Endothelial cell of umbilical vein (primary cell): ENCODE measurements at regions not wholly inside any gene's neighbourhood (a gene's known extent, or its start where the extent isn't known, plus 50 kb on each side); places are given as distances from the start of the nearest gene placed in this dataset.

ENCODE experiments used
- BruUV-seq: library from RNA; stranded (reverse); fragments of 400-500 nt; replicated peaks from 2 replicates; lab custom pipeline; 2021; lab: Mats Ljungman, UMichigan
- CTCF ChIA-PET: fragments of 300-600, 350-600 bp; sonication (Branson Sonifier 250); formaldehyde crosslinking; loops from one replicate; lab custom pipeline; 2021; ENCODE audit warnings: antibody characterized with exemption, inconsistent platforms; lab: Charles Lee
- POLR2A ChIA-PET: fragments of 300-600, 350-600 bp; sonication (Branson Sonifier 250); formaldehyde crosslinking; loops from one replicate; lab custom pipeline; 2021; ENCODE audit warnings: antibody characterized with exemption, inconsistent platforms; lab: Charles Lee
- DNase-seq: peaks from one replicate; pipeline ENCODE4 v3.0.0-alpha.2; 2011; ENCODE audit warnings: low read depth, low spot score
- FAIRE-seq: peaks from 2 replicates; lab custom pipeline; 2011; peaks lifted over from hg19 to GRCh38; lab: Jason Lieb, UNC
- H2AFZ ChIP-seq: 2 replicates; pipeline ENCODE4 v1.6.0; 2012; ENCODE audit warnings: low read depth, low read length, control low read depth, inconsistent platforms
- H3K27ac ChIP-seq: 2 replicates; pipeline ENCODE4 v1.5.1; 2011; ENCODE audit warnings: low read depth, mild to moderate bottlenecking, control low read depth, low read length, moderate library complexity; ENCODE audit not compliant: insufficient read depth
- H3K27me3 ChIP-seq, 2 experiments: 2 replicates each; pipeline versions ENCODE4 v1.6.0 to v1.6.1; 2011; ENCODE audit warnings: low read length in 2 of 2, mixed read lengths in 1 of 2; ENCODE audit not compliant: control insufficient read depth in 2 of 2, insufficient read depth in 2 of 2
- H3K36me3 ChIP-seq, 2 experiments: 2 replicates in 1 of 2; 3 replicates in 1 of 2; pipeline ENCODE4 v1.5.1; 2011; ENCODE audit warnings: low read length in 2 of 2, mild to moderate bottlenecking in 1 of 2, moderate library complexity in 1 of 2; ENCODE audit not compliant: control insufficient read depth in 2 of 2, insufficient read depth in 2 of 2; ENCODE audit errors: extremely low read depth in 1 of 2
- H3K4me1 ChIP-seq: 3 replicates; pipeline ENCODE4 v1.5.1; 2011; ENCODE audit warnings: mild to moderate bottlenecking, low read length; ENCODE audit not compliant: control insufficient read depth, insufficient read depth; ENCODE audit errors: extremely low read depth
- H3K4me2 ChIP-seq: 2 replicates; pipeline ENCODE4 v1.6.1; 2011; ENCODE audit warnings: low read length, control low read depth, mixed read lengths; ENCODE audit not compliant: insufficient read depth
- H3K4me3 ChIP-seq, 3 experiments: fragments of 200-600 bp in 1 of 3; sonication (generic), shearing (Covaris generic) in 1 of 3; replicated peaks in 1 of 3; 2 replicates each; pipeline ENCODE4 v1.5.1; 2011 to 2016; ENCODE audit warnings: control low read depth in 3 of 3, low read length in 3 of 3, mild to moderate bottlenecking in 2 of 3, inconsistent platforms in 1 of 3, low read depth in 1 of 3, moderate library complexity in 1 of 3; ENCODE audit not compliant: insufficient read depth in 1 of 3
- H3K79me2 ChIP-seq: 2 replicates; pipeline ENCODE4 v1.6.0; 2012; ENCODE audit warnings: low read length, inconsistent platforms; ENCODE audit not compliant: control insufficient read depth, insufficient read depth
- H3K9ac ChIP-seq: replicated peaks from 2 replicates; pipeline ENCODE3; 2011; ENCODE audit warnings: low read length, control low read depth; ENCODE audit not compliant: insufficient read depth; ENCODE audit errors: extremely low read depth
- H3K9me1 ChIP-seq: replicated peaks from 3 replicates; pipeline ENCODE4 v1.6.0; 2011; ENCODE audit warnings: mild to moderate bottlenecking, low read length; ENCODE audit not compliant: control insufficient read depth, insufficient read depth; ENCODE audit errors: extremely low read depth
- H3K9me3 ChIP-seq: replicated peaks from 2 replicates; pipeline ENCODE4 v1.5.1; 2012; ENCODE audit warnings: low read length, inconsistent platforms; ENCODE audit not compliant: control insufficient read depth, insufficient read depth
- H4K20me1 ChIP-seq: replicated peaks from 2 replicates; pipeline ENCODE3; 2011; ENCODE audit warnings: mild to moderate bottlenecking, low read length; ENCODE audit not compliant: control insufficient read depth, insufficient read depth; ENCODE audit errors: extremely low read depth
- CTCF ChIP-seq, 2 donors: IDR thresholded peaks; 1 replicate in 1 of 2; 2 replicates in 1 of 2; pipeline ENCODE4 v1.5.1; 2011; ENCODE audit warnings: low read length in 2 of 2, mild to moderate bottlenecking in 2 of 2, moderate library complexity in 2 of 2, control low read depth in 1 of 2, inconsistent platforms in 1 of 2, low read depth in 1 of 2; ENCODE audit not compliant: insufficient read depth in 1 of 2; ENCODE audit errors: extremely low read depth in 1 of 2
- FOS ChIP-seq: IDR thresholded peaks from 2 replicates; pipeline ENCODE4 v1.6.1; 2011; ENCODE audit warnings: mild to moderate bottlenecking, low read length, moderate library complexity, borderline replicate concordance; ENCODE audit not compliant: insufficient read depth
- GATA2 ChIP-seq: IDR thresholded peaks from 2 replicates; pipeline ENCODE4 v1.7.0; 2011; ENCODE audit warnings: low read depth, mild to moderate bottlenecking, moderate library complexity, mixed read lengths, low read length; ENCODE audit not compliant: insufficient read length, insufficient read depth
- MYC ChIP-seq: IDR thresholded peaks from one replicate; pipeline ENCODE4 v1.6.1; 2011; ENCODE audit warnings: mild to moderate bottlenecking, low read depth, low read length
- dilution Hi-C: fragments of 300-500 bp; cut with MboI; formaldehyde crosslinking; loops from one replicate; pipeline ENCODE4 v1.15.0; 2019; ENCODE audit warnings: low sequenced_read_pairs; ENCODE audit not compliant: extremely low pct_ligation_motif_present
- intact Hi-C: fragments of 100-400 bp; cut with micrococcal nuclease; formaldehyde crosslinking; loops from one replicate; pipeline ENCODE4 v1.10.0; 2022

GRCh38 chr6:106731843-106732160 lies 102.4 kb downstream of the QRSL1 start:
- H3K27ac ChIP-seq = no peak overlapping the region
- no TSS peak for BruUV-seq
- H3K4me2 ChIP-seq = no peak overlapping the region
- no peaks in the 10 kb centered on the region for H3K9me1 ChIP-seq
- no peak overlapping the region for H2AFZ ChIP-seq
- H3K9me3 ChIP-seq = no peaks in the 10 kb centered on the region
- no peaks in the 10 kb centered on the region for H3K36me3 ChIP-seq
- H3K4me1 ChIP-seq = no peaks in the 10 kb centered on the region
- H3K79me2 ChIP-seq = no peaks in the 10 kb centered on the region
- POLR2A ChIA-PET = no interaction called here
- FAIRE-seq (no peak), DNase-seq (no peak)
- intact Hi-C loops = no loop called here
- H3K9ac ChIP-seq = no peak overlapping the region
- H4K20me1 ChIP-seq = no peaks in the 10 kb centered on the region
- CTCF ChIA-PET = no interaction called here
- TF ChIP-seq GATA2 = no peak
- TF ChIP-seq FOS = no peak
- dilution Hi-C loops = no loop called here
- no peaks in the 10 kb centered on the region for H3K27me3 ChIP-seq
- H3K4me3 ChIP-seq = no peak overlapping the region

GRCh38 chr6:106731144-106731842 lies 101.9 kb downstream of the QRSL1 start:
- H3K4me3 ChIP-seq = no peak overlapping the region
- H3K9me3 ChIP-seq = no peaks in the 10 kb centered on the region
- H3K27ac ChIP-seq = no peak overlapping the region
- H3K4me1 ChIP-seq = no peaks in the 10 kb centered on the region
- DNase-seq (no peak), FAIRE-seq (no peak)
- no peaks in the 10 kb centered on the region for H3K9me1 ChIP-seq
- BruUV-seq = no TSS peak
- no peaks in the 10 kb centered on the region for H3K27me3 ChIP-seq
- no peaks in the 10 kb centered on the region for H4K20me1 ChIP-seq
- H2AFZ ChIP-seq = no peak overlapping the region
- H3K36me3 ChIP-seq = no peaks in the 10 kb centered on the region
- dilution Hi-C loops (no loop called here), intact Hi-C loops (no loop called here)
- TF ChIP-seq CTCF (IDR thresholded peaks at IDR 0.05; ENCODE audit: extremely low read depth in 1 of 2, insufficient read depth in 1 of 2, low read depth in 1 of 2, low read length in 2 of 2) = no peak
- no peak for TF ChIP-seq MYC
- H3K4me2 ChIP-seq = no peak overlapping the region
- no peaks in the 10 kb centered on the region for H3K79me2 ChIP-seq
- CTCF ChIA-PET = no interaction called here
- POLR2A ChIA-PET = no interaction called here
- H3K9ac ChIP-seq = no peak overlapping the region
